ENCODE measurements at regions not wholly inside any gene's neighbourhood (a gene's known extent, or its start where the extent isn't known, plus 50 kb on each side); places are given as distances from the start of the nearest gene placed in this dataset.

- H3K4me3 ChIP-seq (ENCODE audit: low read depth, low read length), result no peak overlapping the region
- TF ChIP-seq CTCF (IDR thresholded peaks at IDR 0.05; ENCODE audit: low read depth, low read length, missing control alignments), result no peak
- no peak for DNase-seq (ENCODE audit: low read depth)
These were observed 854.8 kb downstream of the EPHA4 start for GRCh38 chr2:220717283-220717682.

- no peak overlapping the region for H3K4me3 ChIP-seq (ENCODE audit: low read depth, low read length)
- no peak for DNase-seq (ENCODE audit: low read depth)
- no peak for TF ChIP-seq CTCF (IDR thresholded peaks at IDR 0.05; ENCODE audit: low read depth, low read length, missing control alignments)
These were observed 835.3 kb downstream of the EPHA4 start for GRCh38 chr2:220736778-220737177.

GRCh38 chr2:220743203-220743602, 828.9 kb downstream of the EPHA4 start:
- no peak for DNase-seq (ENCODE audit: low read depth)

GRCh38 chr2:220744861-220745260, 827.2 kb downstream of the EPHA4 start:
- H3K4me3 ChIP-seq (ENCODE audit: low read depth, low read length), result no peak overlapping the region
- no peak for TF ChIP-seq CTCF (IDR thresholded peaks at IDR 0.05; ENCODE audit: low read depth, low read length, missing control alignments)
- DNase-seq (ENCODE audit: low read depth), result no peak

More at GRCh38 chr2:220743203-220743602, 828.9 kb downstream of the EPHA4 start:
- TF ChIP-seq CTCF (IDR thresholded peaks at IDR 0.05; ENCODE audit: low read depth, low read length, missing control alignments), result no peak
- no peak overlapping the region for H3K4me3 ChIP-seq (ENCODE audit: low read depth, low read length)

- no peak for TF ChIP-seq CTCF (IDR thresholded peaks at IDR 0.05; ENCODE audit: low read depth, low read length, missing control alignments)
- H3K4me3 ChIP-seq (ENCODE audit: low read depth, low read length), result no peak overlapping the region
- no peak for DNase-seq (ENCODE audit: low read depth)
These were observed 826.4 kb downstream of the EPHA4 start for GRCh38 chr2:220745682-220746081.

GRCh38 chr2:220747736-220748135, 824.4 kb downstream of the EPHA4 start:
- DNase-seq (ENCODE audit: low read depth), result no peak
- H3K4me3 ChIP-seq (ENCODE audit: low read depth, low read length), result no peak overlapping the region
- TF ChIP-seq CTCF (IDR thresholded peaks at IDR 0.05; ENCODE audit: low read depth, low read length, missing control alignments), result no peak

- DNase-seq (ENCODE audit: low read depth), result no peak
- no peak overlapping the region for H3K4me3 ChIP-seq (ENCODE audit: low read depth, low read length)
- no peak for TF ChIP-seq CTCF (IDR thresholded peaks at IDR 0.05; ENCODE audit: low read depth, low read length, missing control alignments)
These were observed 823.1 kb downstream of the EPHA4 start for GRCh38 chr2:220748875-220749479.
